Astrocyte of the cerebellum (primary cell): ENCODE measurements at regions not wholly inside any gene's neighbourhood (a gene's known extent, or its start where the extent isn't known, plus 50 kb on each side); places are given as distances from the start of the nearest gene placed in this dataset.

Experiments used
- DNase-seq: peaks from one replicate; pipeline ENCODE4 v3.0.0-alpha.2; 2011; ENCODE audit warnings: low read depth
- H3K4me3 ChIP-seq: 2 replicates; pipeline ENCODE4 v1.5.1; 2011; ENCODE audit warnings: mild to moderate bottlenecking, low read depth, low read length, moderate library complexity
- CTCF ChIP-seq: IDR thresholded peaks from 2 replicates; pipeline ENCODE4 v1.5.1; 2012; ENCODE audit warnings: low read length, low read depth, moderate library complexity, mild to moderate bottlenecking; ENCODE audit errors: missing control alignments
- in situ Hi-C: cut with HindIII; loops from 2 replicates; pipeline ENCODE4 v1.10.0; 2017; ENCODE audit warnings: low sequenced_read_pairs

DNA sequence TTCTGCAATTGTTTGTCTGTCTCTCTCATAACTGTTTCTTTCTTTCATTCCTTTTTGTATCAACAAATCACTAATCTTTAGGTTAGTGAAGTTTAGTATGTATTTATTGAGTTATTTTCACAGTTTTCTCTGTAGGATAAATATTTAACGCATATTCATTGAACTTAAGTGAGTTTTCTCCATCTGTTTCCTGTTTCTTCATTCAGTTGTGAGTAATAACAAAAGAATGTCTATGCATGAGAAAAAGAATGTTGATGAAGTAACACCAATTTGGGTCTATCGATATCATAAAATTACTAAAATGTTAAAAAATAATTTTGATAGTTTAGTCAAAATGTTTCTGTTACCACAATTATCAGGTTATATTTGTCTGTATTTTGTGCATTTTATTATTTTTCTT lies 948.0 kb downstream of the DSC3 start:
- DNase-seq = peak; percentile 15
- no peak overlapping the region for H3K4me3 ChIP-seq
- no peak for TF ChIP-seq CTCF
- in situ Hi-C loops = no loop called here

DNA sequence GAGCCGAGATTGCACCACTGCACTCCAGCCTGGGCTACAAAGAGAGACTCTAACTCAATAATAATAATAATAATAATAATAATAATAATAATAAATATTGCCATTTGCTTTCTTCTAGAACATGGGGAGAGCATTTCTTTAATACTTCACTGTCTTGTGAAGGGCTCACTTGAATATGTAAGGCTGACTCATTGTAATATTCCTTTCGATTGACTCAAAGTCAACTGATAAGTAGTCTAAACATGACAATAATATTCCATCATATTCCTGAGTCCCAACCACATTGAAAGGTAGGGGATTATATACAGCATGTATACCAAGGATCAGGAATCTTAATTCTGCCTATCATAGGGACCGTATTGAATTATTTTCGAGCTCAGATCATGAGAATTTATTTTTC lies 949.2 kb downstream of the DSC3 start:
- in situ Hi-C loops = no loop called here
- no peak for DNase-seq
- no peak overlapping the region for H3K4me3 ChIP-seq
- TF ChIP-seq CTCF = no peak

DNA sequence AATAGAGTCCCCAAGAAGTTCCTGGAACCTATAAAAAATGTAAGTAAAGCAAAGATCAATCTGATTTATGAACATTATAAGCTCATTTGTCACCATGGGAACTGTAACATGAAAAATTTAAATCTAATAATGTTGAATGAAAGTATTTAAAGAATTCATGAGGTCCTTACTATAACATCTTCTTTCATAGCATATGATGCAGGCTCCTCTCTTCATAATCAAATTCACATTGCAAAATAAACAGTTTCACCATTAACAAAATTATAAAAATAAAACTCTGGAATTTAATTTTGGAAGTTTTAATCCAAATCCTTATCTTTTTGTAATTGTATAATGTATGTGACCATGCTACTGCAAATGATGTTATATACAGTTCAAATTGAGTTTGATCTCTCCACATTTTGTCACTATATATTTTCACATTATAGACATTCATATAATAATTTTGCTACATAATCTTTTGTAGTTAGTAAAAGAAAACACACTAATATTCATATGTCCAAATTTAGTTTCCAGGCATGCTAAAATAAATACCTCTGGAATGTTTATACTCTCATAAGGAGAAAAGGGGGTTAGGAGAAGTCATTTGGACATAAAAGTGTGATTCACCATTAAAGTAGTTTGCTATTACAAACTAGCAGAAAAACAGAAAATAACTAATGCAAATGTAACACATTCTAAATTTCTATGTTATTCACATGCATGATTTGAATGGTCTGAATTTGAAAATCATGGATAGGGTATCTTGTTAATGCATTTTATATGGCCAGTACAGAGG lies 954.1 kb downstream of the DSC3 start:
- DNase-seq = peak; percentile 1
- in situ Hi-C loops = no loop called here

GRCh38 chr18:30086351-30086750 lies 956.2 kb downstream of the DSC3 start:
- no peak overlapping the region for H3K4me3 ChIP-seq
- no peak for TF ChIP-seq CTCF
- DNase-seq = no peak
- in situ Hi-C loops = no loop called here

More for the DNA sequence above, 954.1 kb downstream of the DSC3 start:
- TF ChIP-seq CTCF = no peak
- no peak overlapping the region for H3K4me3 ChIP-seq

DNA sequence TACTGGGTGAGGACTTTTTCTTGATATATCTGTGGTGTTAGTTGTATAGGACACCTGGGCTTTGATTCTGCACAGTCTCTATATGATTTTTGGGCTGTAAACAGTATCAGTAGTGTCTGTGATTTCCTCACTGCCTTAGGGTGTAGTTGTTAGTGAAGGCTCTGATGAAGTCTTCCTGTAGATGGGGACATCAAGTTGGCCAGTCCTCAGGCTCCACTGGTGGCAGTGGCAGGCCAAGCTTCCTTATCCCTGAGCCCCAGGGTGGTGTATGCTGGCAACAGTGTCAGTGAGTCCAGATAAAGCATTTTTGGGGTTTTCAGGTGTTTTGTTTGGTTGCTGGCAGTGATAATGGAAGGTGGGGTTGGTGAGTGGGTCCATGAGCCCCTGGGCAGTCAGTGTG lies 961.4 kb downstream of the DSC3 start:
- no peak for DNase-seq
- no peak for TF ChIP-seq CTCF
- in situ Hi-C loops = no loop called here
- H3K4me3 ChIP-seq = no peak overlapping the region

- TF ChIP-seq CTCF = no peak
- in situ Hi-C loops = no loop called here
- H3K4me3 ChIP-seq = no peak overlapping the region
- no peak for DNase-seq
Observed at GRCh38 chr18:30072609-30073385, 969.7 kb downstream of the DSC3 start.
